Erythroblast (primary cell): ENCODE measurements at regions not wholly inside any gene's neighbourhood (a gene's known extent, or its start where the extent isn't known, plus 50 kb on each side); places are given as distances from the start of the nearest gene placed in this dataset.

Experiments
- GATA1 ChIP-seq: IDR thresholded peaks from 2 replicates; pipeline ENCODE4 v1.6.1; 2011; ENCODE audit warnings: low read depth, mild to moderate bottlenecking, control low read depth, low read length, moderate library complexity
- POLR2A ChIP-seq: IDR thresholded peaks from 2 replicates; pipeline ENCODE4 v1.6.1; 2011; ENCODE audit warnings: mild to moderate bottlenecking, low read length

GRCh38 chr17:53628011-53628410 lies 194.7 kb upstream of the KIF2B start:
- TF ChIP-seq POLR2A (no peak), GATA1 (no peak)
